ENCODE measurements at regions not wholly inside any gene's neighbourhood (a gene's known extent, or its start where the extent isn't known, plus 50 kb on each side); places are given as distances from the start of the nearest gene placed in this dataset.

DNA sequence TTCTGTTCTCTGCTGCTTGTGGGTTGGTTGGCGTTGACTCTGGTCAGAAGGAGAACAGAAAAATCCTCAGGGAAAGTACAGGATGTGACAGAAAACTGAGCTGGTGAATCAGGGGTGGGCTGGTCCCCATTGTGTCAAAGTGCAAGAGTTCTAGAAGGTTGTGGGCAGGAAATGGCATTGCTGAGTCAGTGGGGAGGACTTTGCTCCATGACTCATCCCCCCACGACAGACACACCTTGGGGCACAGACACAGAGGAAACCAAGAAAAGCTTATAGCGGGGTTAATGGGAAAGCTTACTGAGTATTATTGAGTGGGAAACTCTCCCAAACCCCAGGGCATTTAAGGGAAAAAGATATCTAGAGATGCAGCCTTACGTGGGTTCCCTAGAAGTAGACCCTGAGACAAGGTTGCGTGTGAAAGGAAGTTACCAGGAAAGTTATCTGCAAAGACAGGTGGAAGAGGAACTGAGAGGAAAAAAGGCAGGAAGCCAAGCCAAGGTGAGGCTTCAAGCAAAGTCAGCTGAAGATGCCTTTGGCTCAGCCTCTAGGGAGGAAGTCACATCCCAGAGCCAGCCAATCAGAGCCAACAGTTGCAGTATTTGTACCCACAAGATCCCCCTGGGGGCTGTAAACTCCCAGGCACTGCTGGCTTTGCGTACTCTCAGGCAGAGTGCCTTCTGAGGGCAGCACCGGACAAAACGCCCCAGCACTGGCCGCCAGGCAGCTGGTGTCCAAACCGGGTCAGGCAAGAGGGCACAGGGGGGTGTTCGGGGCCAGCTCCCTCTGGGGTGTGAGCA is 86.4 kb downstream of the FOXL1 start (continued):
- no peak for TF ChIP-seq ZNF302 (CRISPR knock-in tag; IDR thresholded peaks at IDR 0.05)
- no peak for TF ChIP-seq KDM5A (IDR thresholded peaks at IDR 0.05)
- TF ChIP-seq SMC3 (IDR thresholded peaks at IDR 0.05) = peak; percentile 15; the same call in 1 of the 3 replicates
- peak; percentile 41; the same call in 1 of the 2 replicates for TF ChIP-seq RARB (CRISPR knock-in tag; IDR thresholded peaks at IDR 0.05)
- TF ChIP-seq CBX8 (IDR thresholded peaks at IDR 0.05) = no peak
- no peak for TF ChIP-seq EHF (CRISPR knock-in tag; IDR thresholded peaks at IDR 0.05)
- no peak for TF ChIP-seq EHMT2 (IDR thresholded peaks at IDR 0.05; ENCODE audit: low read depth)
- no peak for TF ChIP-seq TFCP2L1 (CRISPR knock-in tag; IDR thresholded peaks at IDR 0.05)

DNA sequence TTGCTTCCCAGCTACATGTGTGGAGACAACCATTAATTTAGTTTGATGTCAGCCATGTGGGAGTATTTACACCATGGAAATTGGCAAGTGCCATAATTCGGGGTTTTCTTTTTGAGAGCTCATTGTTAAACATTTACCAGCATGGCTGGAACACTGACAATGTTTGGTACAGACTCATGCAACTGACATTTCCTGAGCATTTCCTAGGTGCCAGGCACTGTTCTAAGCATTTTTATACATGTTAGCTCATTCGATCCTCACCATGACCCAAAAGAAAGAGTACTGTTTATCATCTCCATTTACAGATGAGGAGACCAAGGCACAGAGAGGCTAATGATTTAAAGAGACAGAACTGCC is 86.9 kb downstream of the FOXL1 start:
- Histone ChIP-seq H3K9me3 (peaks cover 7% of the 10 kb centered on the region; the same call in 2 of the 3 replicates), H3K4me2 (peak overlapping the region; percentile 76), H3K4me3 (peak overlapping the region; percentile 27; the same call in 2 of the 3 replicates), H3K4me1 (peaks cover 29% of the 10 kb centered on the region), H3K27ac (peak overlapping the region; percentile 90 to 95)
- 5% methylated on average over 2 of the region's 2 CpGs for WGBS (ENCODE audit: missing lambda C conversion rate)
- FAIRE-seq = no peak
- TF ChIP-seq FOSL2 (IDR thresholded peaks at IDR 0.05) (no peak), FOSL2 (CRISPR knock-in tag; IDR thresholded peaks at IDR 0.05) (peak; percentile 60), HEYL (CRISPR knock-in tag; IDR thresholded peaks at IDR 0.05) (no peak)
- TF ChIP-seq, protein P1, sequence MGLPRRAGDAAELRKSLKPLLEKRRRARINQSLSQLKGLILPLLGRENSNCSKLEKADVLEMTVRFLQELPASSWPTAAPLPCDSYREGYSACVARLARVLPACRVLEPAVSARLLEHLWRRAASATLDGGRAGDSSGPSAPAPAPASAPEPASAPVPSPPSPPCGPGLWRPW (IDR thresholded peaks at IDR 0.05) = 0 out of 2 replicates have a peak, but pooled peaks have one; percentile 25
- POLR2A ChIA-PET = interaction anchor here (1.2 to 1.4 kb wide), 4 partner anchors 89 to 287 kb away, joined by 3 to 6 read pairs (median 4); no protein-coding TSS in a partner anchor
- CTCF ChIA-PET = interaction anchor here (0.6 to 2.5 kb wide), 8 partner anchors 12 to 397 kb away, joined by 3 to 9 read pairs (median 4); no protein-coding TSS in a partner anchor
- peak in 1 of 2 experiments; percentile 81 for DNase-seq (ENCODE audit: low read depth in 1 of 2, low spot score in 1 of 2)
- peak; percentile 35 to 75; a peak in 5 of 6 replicates for ATAC-seq

DNA sequence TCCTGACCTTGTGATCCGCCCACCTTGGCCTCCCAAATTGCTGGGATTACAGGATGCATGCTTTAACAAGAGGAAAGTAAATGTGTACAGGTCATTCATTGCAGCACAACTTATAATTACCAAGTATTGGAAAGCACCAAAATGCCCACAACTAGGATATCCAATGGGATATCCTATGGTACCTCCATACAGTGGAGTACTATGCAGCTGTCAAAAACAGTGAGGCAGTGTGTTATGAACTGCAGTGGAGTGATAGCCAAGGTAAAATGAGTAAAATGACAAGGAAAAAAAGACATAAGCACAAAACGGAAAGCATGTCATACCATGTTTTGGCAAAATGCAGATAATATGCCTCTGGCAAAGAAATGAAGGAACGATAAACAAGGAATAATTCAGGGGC is 87.6 kb downstream of the FOXL1 start:
- peaks cover 29% of the 10 kb centered on the region for H3K4me1 ChIP-seq
- peak overlapping the region; percentile 90 to 95 for H3K27ac ChIP-seq
- H3K4me2 ChIP-seq = peak overlapping the region; percentile 76
- H3K4me3 ChIP-seq = peak overlapping the region; percentile 27; the same call in 2 of the 3 replicates
- FAIRE-seq (no peak), DNase-seq (ENCODE audit: low read depth in 1 of 2, low spot score in 1 of 2) (no peak), ATAC-seq (no peak)
- POLR2A ChIA-PET = interaction anchor here (1.4 kb wide), 1 partner anchor 95 kb away, joined by 4 read pairs; no protein-coding TSS in a partner anchor
- CTCF ChIA-PET = interaction anchor here (1.0 to 2.5 kb wide), 3 partner anchors 12 to 397 kb away, joined by 4 to 9 read pairs (median 4); no protein-coding TSS in a partner anchor
- TF ChIP-seq ZFP36 (IDR thresholded peaks at IDR 0.05; ENCODE audit: borderline replicate concordance, partially characterized antibody) = no peak
- TF ChIP-seq RAD21 (conservative IDR thresholded peaks at IDR 0.05 in 1 of 2, IDR thresholded peaks at IDR 0.05 in 1 of 2) = no peak
- no peak for TF ChIP-seq CBX8 (IDR thresholded peaks at IDR 0.05)
- no peak for TF ChIP-seq HEYL (CRISPR knock-in tag; IDR thresholded peaks at IDR 0.05)
- no peak for TF ChIP-seq CHD4 (IDR thresholded peaks at IDR 0.05; ENCODE audit: borderline replicate concordance)
- TF ChIP-seq EP300 (IDR thresholded peaks at IDR 0.05) = no peak
- H3K9me3 ChIP-seq = peaks cover 7% of the 10 kb centered on the region; the same call in 2 of the 3 replicates
- WGBS (ENCODE audit: missing lambda C conversion rate) = 71% methylated on average over 3 of the region's 3 CpGs

DNA sequence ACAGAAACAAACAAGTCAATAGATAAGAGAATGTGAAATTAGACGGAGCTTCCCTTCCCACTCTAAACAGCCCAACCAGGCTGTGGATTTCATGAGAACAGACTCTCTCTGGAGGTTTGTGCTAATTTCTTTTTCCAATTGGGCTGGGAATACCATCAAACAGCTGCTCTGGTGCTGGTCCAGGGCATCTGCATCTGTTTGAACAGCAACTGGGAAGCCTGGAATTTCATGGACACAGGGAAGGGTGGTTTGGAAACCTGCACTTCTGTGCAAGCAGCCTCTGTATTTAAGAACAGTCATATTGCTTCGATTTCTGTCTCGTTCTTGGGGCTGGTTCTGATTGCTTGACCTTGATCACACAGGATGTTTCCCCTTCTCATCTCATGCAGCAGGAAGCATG is 88.7 kb downstream of the FOXL1 start:
- Histone ChIP-seq H3K4me3 (no peak overlapping the region), H3K27ac (peak overlapping the region; percentile 90 to 95), H3K9me3 (peaks cover 7% of the 10 kb centered on the region; the same call in 2 of the 3 replicates), H3K4me1 (peaks cover 29% of the 10 kb centered on the region), H3K4me2 (no peak overlapping the region)
- 92% methylated on average over 3 of the region's 3 CpGs for WGBS (ENCODE audit: missing lambda C conversion rate)
- POLR2A ChIA-PET = no interaction called here
- CTCF ChIA-PET = interaction anchor here (1.5 kb wide), 1 partner anchor 103 kb away, joined by 3 read pairs; no protein-coding TSS in a partner anchor
- DNase-seq (ENCODE audit: low read depth in 1 of 2, low spot score in 1 of 2) (no peak), FAIRE-seq (no peak), ATAC-seq (no peak)
- TF ChIP-seq ZSCAN20 (CRISPR knock-in tag; IDR thresholded peaks at IDR 0.05) = no peak
- TF ChIP-seq HOXB13 (CRISPR knock-in tag; IDR thresholded peaks at IDR 0.05; ENCODE audit: low read depth) = no peak
- TF ChIP-seq, protein P2, sequence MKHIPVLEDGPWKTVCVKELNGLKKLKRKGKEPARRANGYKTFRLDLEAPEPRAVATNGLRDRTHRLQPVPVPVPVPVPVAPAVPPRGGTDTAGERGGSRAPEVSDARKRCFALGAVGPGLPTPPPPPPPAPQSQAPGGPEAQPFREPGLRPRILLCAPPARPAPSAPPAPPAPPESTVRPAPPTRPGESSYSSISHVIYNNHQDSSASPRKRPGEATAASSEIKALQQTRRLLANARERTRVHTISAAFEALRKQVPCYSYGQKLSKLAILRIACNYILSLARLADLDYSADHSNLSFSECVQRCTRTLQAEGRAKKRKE (CRISPR knock-in tag; IDR thresholded peaks at IDR 0.05; ENCODE audit: low read depth) = no peak
- TF ChIP-seq CHD4 (IDR thresholded peaks at IDR 0.05; ENCODE audit: borderline replicate concordance) = no peak
- TF ChIP-seq, protein P1 (IDR thresholded peaks at IDR 0.05) = no peak
- no peak for TF ChIP-seq RNF2 (IDR thresholded peaks at IDR 0.05; ENCODE audit: borderline replicate concordance, low read depth)
- no peak for TF ChIP-seq RARB (CRISPR knock-in tag; IDR thresholded peaks at IDR 0.05)
- TF ChIP-seq, protein P3, sequence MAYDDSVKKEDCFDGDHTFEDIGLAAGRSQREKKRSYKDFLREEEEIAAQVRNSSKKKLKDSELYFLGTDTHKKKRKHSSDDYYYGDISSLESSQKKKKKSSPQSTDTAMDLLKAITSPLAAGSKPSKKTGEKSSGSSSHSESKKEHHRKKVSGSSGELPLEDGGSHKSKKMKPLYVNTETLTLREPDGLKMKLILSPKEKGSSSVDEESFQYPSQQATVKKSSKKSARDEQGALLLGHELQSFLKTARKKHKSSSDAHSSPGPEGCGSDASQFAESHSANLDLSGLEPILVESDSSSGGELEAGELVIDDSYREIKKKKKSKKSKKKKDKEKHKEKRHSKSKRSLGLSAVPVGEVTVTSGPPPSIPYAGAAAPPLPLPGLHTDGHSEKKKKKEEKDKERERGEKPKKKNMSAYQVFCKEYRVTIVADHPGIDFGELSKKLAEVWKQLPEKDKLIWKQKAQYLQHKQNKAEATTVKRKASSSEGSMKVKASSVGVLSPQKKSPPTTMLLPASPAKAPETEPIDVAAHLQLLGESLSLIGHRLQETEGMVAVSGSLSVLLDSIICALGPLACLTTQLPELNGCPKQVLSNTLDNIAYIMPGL (CRISPR knock-in tag; IDR thresholded peaks at IDR 0.05; ENCODE audit: borderline replicate concordance) = no peak
- TF ChIP-seq, protein P4, sequence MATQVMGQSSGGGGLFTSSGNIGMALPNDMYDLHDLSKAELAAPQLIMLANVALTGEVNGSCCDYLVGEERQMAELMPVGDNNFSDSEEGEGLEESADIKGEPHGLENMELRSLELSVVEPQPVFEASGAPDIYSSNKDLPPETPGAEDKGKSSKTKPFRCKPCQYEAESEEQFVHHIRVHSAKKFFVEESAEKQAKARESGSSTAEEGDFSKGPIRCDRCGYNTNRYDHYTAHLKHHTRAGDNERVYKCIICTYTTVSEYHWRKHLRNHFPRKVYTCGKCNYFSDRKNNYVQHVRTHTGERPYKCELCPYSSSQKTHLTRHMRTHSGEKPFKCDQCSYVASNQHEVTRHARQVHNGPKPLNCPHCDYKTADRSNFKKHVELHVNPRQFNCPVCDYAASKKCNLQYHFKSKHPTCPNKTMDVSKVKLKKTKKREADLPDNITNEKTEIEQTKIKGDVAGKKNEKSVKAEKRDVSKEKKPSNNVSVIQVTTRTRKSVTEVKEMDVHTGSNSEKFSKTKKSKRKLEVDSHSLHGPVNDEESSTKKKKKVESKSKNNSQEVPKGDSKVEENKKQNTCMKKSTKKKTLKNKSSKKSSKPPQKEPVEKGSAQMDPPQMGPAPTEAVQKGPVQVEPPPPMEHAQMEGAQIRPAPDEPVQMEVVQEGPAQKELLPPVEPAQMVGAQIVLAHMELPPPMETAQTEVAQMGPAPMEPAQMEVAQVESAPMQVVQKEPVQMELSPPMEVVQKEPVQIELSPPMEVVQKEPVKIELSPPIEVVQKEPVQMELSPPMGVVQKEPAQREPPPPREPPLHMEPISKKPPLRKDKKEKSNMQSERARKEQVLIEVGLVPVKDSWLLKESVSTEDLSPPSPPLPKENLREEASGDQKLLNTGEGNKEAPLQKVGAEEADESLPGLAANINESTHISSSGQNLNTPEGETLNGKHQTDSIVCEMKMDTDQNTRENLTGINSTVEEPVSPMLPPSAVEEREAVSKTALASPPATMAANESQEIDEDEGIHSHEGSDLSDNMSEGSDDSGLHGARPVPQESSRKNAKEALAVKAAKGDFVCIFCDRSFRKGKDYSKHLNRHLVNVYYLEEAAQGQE (IDR thresholded peaks at IDR 0.05) = no peak

Data from A549 (cell line).